Parathyroid adenoma (tissue), 2 donors: ENCODE measurements at regions not wholly inside any gene's neighbourhood (a gene's known extent, or its start where the extent isn't known, plus 50 kb on each side); places are given as distances from the start of the nearest gene placed in this dataset.

ENCODE experiments used
- H2AFZ ChIP-seq: fragments of 300-600 bp; sonication (generic); one replicate; pipeline ENCODE4 v1.7.0; 2017; ENCODE audit warnings: antibody characterized with exemption, mild to moderate bottlenecking
- H3K27ac ChIP-seq: fragments of 300-600 bp; sonication (generic); one replicate; pipeline ENCODE4 v1.7.0; 2017
- H3K27me3 ChIP-seq: fragments of 300-600 bp; sonication (generic); one replicate; pipeline ENCODE4 v1.7.0; 2017; ENCODE audit warnings: low read length; ENCODE audit not compliant: control insufficient read depth, insufficient read depth
- H3K36me3 ChIP-seq: fragments of 300-600 bp; sonication (generic); one replicate; pipeline ENCODE4 v1.7.0; 2017; ENCODE audit warnings: low read length; ENCODE audit not compliant: control insufficient read depth, insufficient read depth
- H3K4me1 ChIP-seq: fragments of 300-600 bp; sonication (generic); one replicate; pipeline ENCODE4 v1.7.0; 2017; ENCODE audit warnings: control low read depth
- H3K4me2 ChIP-seq: fragments of 300-600 bp; sonication (generic); one replicate; pipeline ENCODE4 v1.7.0; 2017; ENCODE audit warnings: low read length
- H3K4me3 ChIP-seq: fragments of 300-600 bp; sonication (generic); one replicate; pipeline ENCODE4 v1.7.0; 2017; ENCODE audit warnings: low read depth, low read length
- H3K79me2 ChIP-seq: fragments of 300-600 bp; sonication (generic); one replicate; pipeline ENCODE4 v1.7.0; 2017; ENCODE audit warnings: control low read depth
- H3K9ac ChIP-seq: fragments of 300-600 bp; sonication (generic); one replicate; pipeline ENCODE4 v1.7.0; 2017; ENCODE audit warnings: mild to moderate bottlenecking
- H3K9me3 ChIP-seq: fragments of 300-600 bp; sonication (generic); one replicate; pipeline ENCODE4 v1.7.0; 2017; ENCODE audit warnings: low read length; ENCODE audit not compliant: control insufficient read depth
- TF ChIP-seq, protein P1 (sequence below): fragments of 300-600 bp; sonication (generic); IDR thresholded peaks from one replicate; pipeline ENCODE4 v1.7.0; 2017; ENCODE audit warnings: antibody characterized with exemption, mild to moderate bottlenecking
- donor health status: primary hyperparathyroidism.

- no peaks in the 10 kb centered on the region for H3K27me3 ChIP-seq
- no peak overlapping the region for H3K4me2 ChIP-seq
- H2AFZ ChIP-seq, result no peak overlapping the region
- no peaks in the 10 kb centered on the region for H3K9me3 ChIP-seq
- no peaks in the 10 kb centered on the region for H3K4me1 ChIP-seq
- no peaks in the 10 kb centered on the region for H3K79me2 ChIP-seq
- no peaks in the 10 kb centered on the region for H3K36me3 ChIP-seq
- H3K4me3 ChIP-seq, result no peak overlapping the region
- no peak overlapping the region for H3K9ac ChIP-seq
- no peak overlapping the region for H3K27ac ChIP-seq
- TF ChIP-seq, protein P1, sequence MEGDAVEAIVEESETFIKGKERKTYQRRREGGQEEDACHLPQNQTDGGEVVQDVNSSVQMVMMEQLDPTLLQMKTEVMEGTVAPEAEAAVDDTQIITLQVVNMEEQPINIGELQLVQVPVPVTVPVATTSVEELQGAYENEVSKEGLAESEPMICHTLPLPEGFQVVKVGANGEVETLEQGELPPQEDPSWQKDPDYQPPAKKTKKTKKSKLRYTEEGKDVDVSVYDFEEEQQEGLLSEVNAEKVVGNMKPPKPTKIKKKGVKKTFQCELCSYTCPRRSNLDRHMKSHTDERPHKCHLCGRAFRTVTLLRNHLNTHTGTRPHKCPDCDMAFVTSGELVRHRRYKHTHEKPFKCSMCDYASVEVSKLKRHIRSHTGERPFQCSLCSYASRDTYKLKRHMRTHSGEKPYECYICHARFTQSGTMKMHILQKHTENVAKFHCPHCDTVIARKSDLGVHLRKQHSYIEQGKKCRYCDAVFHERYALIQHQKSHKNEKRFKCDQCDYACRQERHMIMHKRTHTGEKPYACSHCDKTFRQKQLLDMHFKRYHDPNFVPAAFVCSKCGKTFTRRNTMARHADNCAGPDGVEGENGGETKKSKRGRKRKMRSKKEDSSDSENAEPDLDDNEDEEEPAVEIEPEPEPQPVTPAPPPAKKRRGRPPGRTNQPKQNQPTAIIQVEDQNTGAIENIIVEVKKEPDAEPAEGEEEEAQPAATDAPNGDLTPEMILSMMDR, result no peak
These were observed 132.2 kb upstream of the CST7 start for GRCh38 chr20:24816907-24817306.

- H3K36me3 ChIP-seq, result no peaks in the 10 kb centered on the region
- H3K9ac ChIP-seq, result no peak overlapping the region
- H2AFZ ChIP-seq, result no peak overlapping the region
- TF ChIP-seq, protein P1, result no peak
- no peaks in the 10 kb centered on the region for H3K9me3 ChIP-seq
- no peak overlapping the region for H3K4me2 ChIP-seq
- H3K4me3 ChIP-seq, result no peak overlapping the region
- no peak overlapping the region for H3K27ac ChIP-seq
- no peaks in the 10 kb centered on the region for H3K4me1 ChIP-seq
- H3K79me2 ChIP-seq, result no peaks in the 10 kb centered on the region
- H3K27me3 ChIP-seq, result no peaks in the 10 kb centered on the region
These were observed 131.7 kb upstream of the CST7 start for GRCh38 chr20:24817351-24817750.

GRCh38 chr20:24818056-24818455 lies 131.0 kb upstream of the CST7 start:
- Histone ChIP-seq H3K79me2 (no peaks in the 10 kb centered on the region), H3K4me1 (no peaks in the 10 kb centered on the region), H2AFZ (no peak overlapping the region), H3K27me3 (no peaks in the 10 kb centered on the region), H3K9ac (no peak overlapping the region), H3K4me2 (no peak overlapping the region), H3K4me3 (no peak overlapping the region), H3K27ac (no peak overlapping the region), H3K36me3 (no peaks in the 10 kb centered on the region), H3K9me3 (no peaks in the 10 kb centered on the region)
- TF ChIP-seq, protein P1, result no peak

DNA sequence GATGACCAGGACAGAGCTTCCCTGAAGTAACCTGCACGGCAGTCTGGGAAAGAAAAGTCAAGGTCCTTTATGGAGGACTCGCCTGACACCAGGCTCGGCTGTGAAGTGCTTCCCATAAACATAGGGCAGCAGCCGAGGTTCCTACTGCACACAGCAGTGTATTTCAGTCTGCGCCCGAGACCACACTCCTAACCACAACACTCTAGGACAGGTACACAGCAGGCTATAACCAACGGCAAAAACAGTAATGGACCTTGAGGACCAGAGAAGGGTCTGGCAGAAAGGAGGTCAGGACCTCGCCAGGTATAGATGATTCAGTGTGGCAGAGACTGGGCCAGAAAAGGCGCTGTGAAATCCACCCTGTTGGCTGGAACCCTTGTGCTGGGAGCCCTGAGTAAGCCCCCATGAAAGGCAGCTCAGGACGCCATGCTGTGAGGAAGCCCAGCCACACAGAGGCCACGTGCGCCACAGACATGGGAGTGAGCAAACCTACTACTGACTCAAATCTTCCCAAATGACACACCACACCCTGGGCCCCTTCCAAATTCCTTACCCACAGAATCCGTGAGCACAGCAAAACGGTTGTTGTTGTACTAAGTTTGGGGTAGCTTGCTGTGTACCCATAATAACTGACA lies 129.6 kb upstream of the CST7 start:
- Histone ChIP-seq H3K36me3 (no peaks in the 10 kb centered on the region), H3K79me2 (no peaks in the 10 kb centered on the region), H3K9me3 (no peaks in the 10 kb centered on the region), H3K4me2 (no peak overlapping the region), H3K27me3 (no peaks in the 10 kb centered on the region), H3K27ac (no peak overlapping the region), H2AFZ (no peak overlapping the region), H3K4me1 (no peaks in the 10 kb centered on the region), H3K4me3 (no peak overlapping the region), H3K9ac (no peak overlapping the region)
- TF ChIP-seq, protein P1, result no peak

DNA sequence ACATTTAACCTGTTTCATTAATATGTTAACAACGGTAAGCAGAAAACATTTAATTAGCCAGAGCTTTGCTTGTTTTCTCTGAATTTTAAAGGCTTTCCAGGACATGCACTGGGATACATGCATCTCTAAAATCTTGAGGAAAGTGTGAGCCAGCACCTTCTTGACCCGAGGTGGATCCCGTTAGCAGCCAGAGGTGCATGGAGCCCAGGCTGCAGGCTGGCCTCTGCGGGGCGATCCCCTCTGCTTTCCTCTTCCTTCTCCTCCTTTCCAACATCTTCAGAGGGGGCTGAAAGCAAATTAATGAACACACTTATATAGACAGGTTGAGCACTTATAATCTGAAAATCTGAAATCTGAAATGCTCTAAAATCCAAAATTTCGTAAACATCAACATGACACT lies 128.7 kb upstream of the CST7 start:
- Histone ChIP-seq H3K36me3 (no peaks in the 10 kb centered on the region), H3K9ac (no peak overlapping the region), H3K79me2 (no peaks in the 10 kb centered on the region), H3K4me1 (no peaks in the 10 kb centered on the region), H3K9me3 (no peaks in the 10 kb centered on the region), H3K4me2 (no peak overlapping the region), H3K27ac (no peak overlapping the region), H3K27me3 (no peaks in the 10 kb centered on the region), H3K4me3 (no peak overlapping the region), H2AFZ (no peak overlapping the region)
- TF ChIP-seq, protein P1, result no peak
